GM23338 (cell line): ENCODE measurements at regions not wholly inside any gene's neighbourhood (a gene's known extent, or its start where the extent isn't known, plus 50 kb on each side); places are given as distances from the start of the nearest gene placed in this dataset.

Source experiments
- CREB1 ChIP-seq: fragments of 250-450 bp; sonication (Bioruptor Pico); IDR thresholded peaks from 2 replicates; pipeline ENCODE4 v1.5.0; 2020; ENCODE audit warnings: low read depth, mild to moderate bottlenecking, moderate library complexity
- EZH2 ChIP-seq: fragments of 200-600 bp; sonication (generic); IDR thresholded peaks from one replicate; pipeline ENCODE4 v1.8.0; 2017; ENCODE audit warnings: antibody characterized with exemption, mild to moderate bottlenecking, low read depth; ENCODE audit not compliant: unreplicated experiment
- EZH2phosphoT487 ChIP-seq: fragments of 200-600 bp; sonication (generic); IDR thresholded peaks from one replicate; pipeline ENCODE4 v1.8.1; 2018; ENCODE audit warnings: antibody characterized with exemption; ENCODE audit not compliant: unreplicated experiment
- JUNB ChIP-seq: IDR thresholded peaks from one replicate; pipeline ENCODE4 v1.6.1; 2016; ENCODE audit warnings: antibody characterized with exemption; ENCODE audit not compliant: unreplicated experiment
- NANOG ChIP-seq: IDR thresholded peaks from 2 replicates; pipeline ENCODE4 v1.6.1; 2016; ENCODE audit warnings: antibody characterized with exemption, borderline replicate concordance
- POLR2AphosphoS5 ChIP-seq: IDR thresholded peaks from 2 replicates; pipeline ENCODE4 v1.6.1; 2016; ENCODE audit warnings: antibody characterized with exemption, low read depth
- ZNF114 ChIP-seq: fragments of 250-450 bp; sonication (Bioruptor Pico); IDR thresholded peaks from 2 replicates; pipeline ENCODE4 v1.5.0; 2020; ENCODE audit warnings: mild to moderate bottlenecking, moderate library complexity
- TF ChIP-seq, protein P1 (sequence below), 2 experiments: fragments of 200-600 bp in 1 of 2; sonication (generic) in 1 of 2; conservative IDR thresholded peaks; 2 replicates each; pipeline versions ENCODE4 v1.5.1 to v1.6.1; 2016 to 2017; ENCODE audit warnings: antibody characterized with exemption in 2 of 2, low read depth in 2 of 2, mild to moderate bottlenecking in 2 of 2, moderate library complexity in 1 of 2
- TF ChIP-seq, protein P2 (sequence below): IDR thresholded peaks from one replicate; pipeline ENCODE4 v1.6.1; 2018; ENCODE audit warnings: antibody characterized with exemption; ENCODE audit not compliant: unreplicated experiment
- TF ChIP-seq, protein P3 (sequence below): fragments of 250-450 bp; sonication (Bioruptor Pico); IDR thresholded peaks from 2 replicates; pipeline ENCODE4 v1.5.0; 2020; ENCODE audit warnings: mild to moderate bottlenecking, moderate library complexity
- TF ChIP-seq, protein P4 (sequence below): IDR thresholded peaks from 2 replicates; pipeline ENCODE4 v1.6.1; 2016; ENCODE audit warnings: antibody characterized with exemption

DNA sequence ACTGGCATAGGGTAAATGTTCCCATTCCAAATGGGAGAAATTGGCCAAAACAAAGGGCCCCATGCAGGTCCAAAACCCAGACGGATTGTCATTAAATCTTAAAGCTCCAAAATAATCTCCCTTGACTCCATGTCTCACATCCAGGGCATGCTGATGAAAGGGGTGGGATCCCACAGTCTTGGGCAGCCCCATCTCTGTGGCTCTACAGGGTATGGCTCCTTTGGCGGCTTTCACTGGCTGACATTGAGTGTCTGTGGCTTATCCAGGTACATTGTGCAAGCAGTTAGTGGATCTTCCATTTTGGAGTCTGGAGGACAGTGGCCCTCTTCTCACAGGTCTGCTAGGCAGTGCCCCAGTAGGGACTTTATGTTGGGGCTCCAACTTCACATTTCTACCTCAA is 772.9 kb upstream of the INTU start:
- TF ChIP-seq, protein P1, sequence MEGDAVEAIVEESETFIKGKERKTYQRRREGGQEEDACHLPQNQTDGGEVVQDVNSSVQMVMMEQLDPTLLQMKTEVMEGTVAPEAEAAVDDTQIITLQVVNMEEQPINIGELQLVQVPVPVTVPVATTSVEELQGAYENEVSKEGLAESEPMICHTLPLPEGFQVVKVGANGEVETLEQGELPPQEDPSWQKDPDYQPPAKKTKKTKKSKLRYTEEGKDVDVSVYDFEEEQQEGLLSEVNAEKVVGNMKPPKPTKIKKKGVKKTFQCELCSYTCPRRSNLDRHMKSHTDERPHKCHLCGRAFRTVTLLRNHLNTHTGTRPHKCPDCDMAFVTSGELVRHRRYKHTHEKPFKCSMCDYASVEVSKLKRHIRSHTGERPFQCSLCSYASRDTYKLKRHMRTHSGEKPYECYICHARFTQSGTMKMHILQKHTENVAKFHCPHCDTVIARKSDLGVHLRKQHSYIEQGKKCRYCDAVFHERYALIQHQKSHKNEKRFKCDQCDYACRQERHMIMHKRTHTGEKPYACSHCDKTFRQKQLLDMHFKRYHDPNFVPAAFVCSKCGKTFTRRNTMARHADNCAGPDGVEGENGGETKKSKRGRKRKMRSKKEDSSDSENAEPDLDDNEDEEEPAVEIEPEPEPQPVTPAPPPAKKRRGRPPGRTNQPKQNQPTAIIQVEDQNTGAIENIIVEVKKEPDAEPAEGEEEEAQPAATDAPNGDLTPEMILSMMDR (conservative IDR thresholded peaks at IDR 0.05; ENCODE audit: low read depth in 2 of 2), result no peak
- no peak for TF ChIP-seq EZH2
- TF ChIP-seq, protein P2, sequence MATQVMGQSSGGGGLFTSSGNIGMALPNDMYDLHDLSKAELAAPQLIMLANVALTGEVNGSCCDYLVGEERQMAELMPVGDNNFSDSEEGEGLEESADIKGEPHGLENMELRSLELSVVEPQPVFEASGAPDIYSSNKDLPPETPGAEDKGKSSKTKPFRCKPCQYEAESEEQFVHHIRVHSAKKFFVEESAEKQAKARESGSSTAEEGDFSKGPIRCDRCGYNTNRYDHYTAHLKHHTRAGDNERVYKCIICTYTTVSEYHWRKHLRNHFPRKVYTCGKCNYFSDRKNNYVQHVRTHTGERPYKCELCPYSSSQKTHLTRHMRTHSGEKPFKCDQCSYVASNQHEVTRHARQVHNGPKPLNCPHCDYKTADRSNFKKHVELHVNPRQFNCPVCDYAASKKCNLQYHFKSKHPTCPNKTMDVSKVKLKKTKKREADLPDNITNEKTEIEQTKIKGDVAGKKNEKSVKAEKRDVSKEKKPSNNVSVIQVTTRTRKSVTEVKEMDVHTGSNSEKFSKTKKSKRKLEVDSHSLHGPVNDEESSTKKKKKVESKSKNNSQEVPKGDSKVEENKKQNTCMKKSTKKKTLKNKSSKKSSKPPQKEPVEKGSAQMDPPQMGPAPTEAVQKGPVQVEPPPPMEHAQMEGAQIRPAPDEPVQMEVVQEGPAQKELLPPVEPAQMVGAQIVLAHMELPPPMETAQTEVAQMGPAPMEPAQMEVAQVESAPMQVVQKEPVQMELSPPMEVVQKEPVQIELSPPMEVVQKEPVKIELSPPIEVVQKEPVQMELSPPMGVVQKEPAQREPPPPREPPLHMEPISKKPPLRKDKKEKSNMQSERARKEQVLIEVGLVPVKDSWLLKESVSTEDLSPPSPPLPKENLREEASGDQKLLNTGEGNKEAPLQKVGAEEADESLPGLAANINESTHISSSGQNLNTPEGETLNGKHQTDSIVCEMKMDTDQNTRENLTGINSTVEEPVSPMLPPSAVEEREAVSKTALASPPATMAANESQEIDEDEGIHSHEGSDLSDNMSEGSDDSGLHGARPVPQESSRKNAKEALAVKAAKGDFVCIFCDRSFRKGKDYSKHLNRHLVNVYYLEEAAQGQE, result no peak
- no peak for TF ChIP-seq POLR2AphosphoS5
- no peak for TF ChIP-seq EZH2phosphoT487
- TF ChIP-seq CREB1 (CRISPR knock-in tag), result no peak
- TF ChIP-seq JUNB, result no peak
- TF ChIP-seq ZNF114 (CRISPR knock-in tag), result no peak
- TF ChIP-seq, protein P3, sequence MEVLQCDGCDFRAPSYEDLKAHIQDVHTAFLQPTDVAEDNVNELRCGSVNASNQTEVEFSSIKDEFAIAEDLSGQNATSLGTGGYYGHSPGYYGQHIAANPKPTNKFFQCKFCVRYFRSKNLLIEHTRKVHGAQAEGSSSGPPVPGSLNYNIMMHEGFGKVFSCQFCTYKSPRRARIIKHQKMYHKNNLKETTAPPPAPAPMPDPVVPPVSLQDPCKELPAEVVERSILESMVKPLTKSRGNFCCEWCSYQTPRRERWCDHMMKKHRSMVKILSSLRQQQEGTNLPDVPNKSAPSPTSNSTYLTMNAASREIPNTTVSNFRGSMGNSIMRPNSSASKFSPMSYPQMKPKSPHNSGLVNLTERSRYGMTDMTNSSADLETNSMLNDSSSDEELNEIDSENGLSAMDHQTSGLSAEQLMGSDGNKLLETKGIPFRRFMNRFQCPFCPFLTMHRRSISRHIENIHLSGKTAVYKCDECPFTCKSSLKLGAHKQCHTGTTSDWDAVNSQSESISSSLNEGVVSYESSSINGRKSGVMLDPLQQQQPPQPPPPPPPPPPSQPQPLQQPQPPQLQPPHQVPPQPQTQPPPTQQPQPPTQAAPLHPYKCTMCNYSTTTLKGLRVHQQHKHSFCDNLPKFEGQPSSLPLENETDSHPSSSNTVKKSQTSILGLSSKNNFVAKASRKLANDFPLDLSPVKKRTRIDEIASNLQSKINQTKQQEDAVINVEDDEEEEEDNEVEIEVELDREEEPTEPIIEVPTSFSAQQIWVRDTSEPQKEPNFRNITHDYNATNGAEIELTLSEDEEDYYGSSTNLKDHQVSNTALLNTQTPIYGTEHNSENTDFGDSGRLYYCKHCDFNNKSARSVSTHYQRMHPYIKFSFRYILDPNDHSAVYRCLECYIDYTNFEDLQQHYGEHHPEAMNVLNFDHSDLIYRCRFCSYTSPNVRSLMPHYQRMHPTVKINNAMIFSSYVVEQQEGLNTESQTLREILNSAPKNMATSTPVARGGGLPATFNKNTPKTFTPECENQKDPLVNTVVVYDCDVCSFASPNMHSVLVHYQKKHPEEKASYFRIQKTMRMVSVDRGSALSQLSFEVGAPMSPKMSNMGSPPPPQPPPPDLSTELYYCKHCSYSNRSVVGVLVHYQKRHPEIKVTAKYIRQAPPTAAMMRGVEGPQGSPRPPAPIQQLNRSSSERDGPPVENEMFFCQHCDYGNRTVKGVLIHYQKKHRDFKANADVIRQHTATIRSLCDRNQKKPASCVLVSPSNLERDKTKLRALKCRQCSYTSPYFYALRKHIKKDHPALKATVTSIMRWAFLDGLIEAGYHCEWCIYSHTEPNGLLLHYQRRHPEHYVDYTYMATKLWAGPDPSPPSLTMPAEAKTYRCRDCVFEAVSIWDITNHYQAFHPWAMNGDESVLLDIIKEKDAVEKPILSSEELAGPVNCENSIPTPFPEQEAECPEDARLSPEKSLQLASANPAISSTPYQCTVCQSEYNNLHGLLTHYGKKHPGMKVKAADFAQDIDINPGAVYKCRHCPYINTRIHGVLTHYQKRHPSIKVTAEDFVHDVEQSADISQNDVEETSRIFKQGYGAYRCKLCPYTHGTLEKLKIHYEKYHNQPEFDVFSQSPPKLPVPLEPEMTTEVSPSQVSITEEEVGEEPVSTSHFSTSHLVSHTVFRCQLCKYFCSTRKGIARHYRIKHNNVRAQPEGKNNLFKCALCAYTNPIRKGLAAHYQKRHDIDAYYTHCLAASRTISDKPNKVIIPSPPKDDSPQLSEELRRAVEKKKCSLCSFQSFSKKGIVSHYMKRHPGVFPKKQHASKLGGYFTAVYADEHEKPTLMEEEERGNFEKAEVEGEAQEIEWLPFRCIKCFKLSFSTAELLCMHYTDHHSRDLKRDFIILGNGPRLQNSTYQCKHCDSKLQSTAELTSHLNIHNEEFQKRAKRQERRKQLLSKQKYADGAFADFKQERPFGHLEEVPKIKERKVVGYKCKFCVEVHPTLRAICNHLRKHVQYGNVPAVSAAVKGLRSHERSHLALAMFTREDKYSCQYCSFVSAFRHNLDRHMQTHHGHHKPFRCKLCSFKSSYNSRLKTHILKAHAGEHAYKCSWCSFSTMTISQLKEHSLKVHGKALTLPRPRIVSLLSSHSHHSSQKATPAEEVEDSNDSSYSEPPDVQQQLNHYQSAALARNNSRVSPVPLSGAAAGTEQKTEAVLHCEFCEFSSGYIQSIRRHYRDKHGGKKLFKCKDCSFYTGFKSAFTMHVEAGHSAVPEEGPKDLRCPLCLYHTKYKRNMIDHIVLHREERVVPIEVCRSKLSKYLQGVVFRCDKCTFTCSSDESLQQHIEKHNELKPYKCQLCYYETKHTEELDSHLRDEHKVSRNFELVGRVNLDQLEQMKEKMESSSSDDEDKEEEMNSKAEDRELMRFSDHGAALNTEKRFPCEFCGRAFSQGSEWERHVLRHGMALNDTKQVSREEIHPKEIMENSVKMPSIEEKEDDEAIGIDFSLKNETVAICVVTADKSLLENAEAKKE (CRISPR knock-in tag), result no peak
- TF ChIP-seq, protein P4, sequence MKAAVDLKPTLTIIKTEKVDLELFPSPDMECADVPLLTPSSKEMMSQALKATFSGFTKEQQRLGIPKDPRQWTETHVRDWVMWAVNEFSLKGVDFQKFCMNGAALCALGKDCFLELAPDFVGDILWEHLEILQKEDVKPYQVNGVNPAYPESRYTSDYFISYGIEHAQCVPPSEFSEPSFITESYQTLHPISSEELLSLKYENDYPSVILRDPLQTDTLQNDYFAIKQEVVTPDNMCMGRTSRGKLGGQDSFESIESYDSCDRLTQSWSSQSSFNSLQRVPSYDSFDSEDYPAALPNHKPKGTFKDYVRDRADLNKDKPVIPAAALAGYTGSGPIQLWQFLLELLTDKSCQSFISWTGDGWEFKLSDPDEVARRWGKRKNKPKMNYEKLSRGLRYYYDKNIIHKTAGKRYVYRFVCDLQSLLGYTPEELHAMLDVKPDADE, result no peak
- TF ChIP-seq NANOG, result no peak
